H1 (cell line): ENCODE measurements at regions not wholly inside any gene's neighbourhood (a gene's known extent, or its start where the extent isn't known, plus 50 kb on each side); places are given as distances from the start of the nearest gene placed in this dataset.

Experiments
- CTCF ChIA-PET: fragments of 300-600 bp; sonication (Branson Sonifier 250); formaldehyde crosslinking; loops from one replicate; lab custom pipeline; 2021; ENCODE audit not compliant: partially characterized antibody; lab: Charles Lee
- POLR2A ChIA-PET: fragments of 300-600 bp; sonication (Branson Sonifier 250); formaldehyde crosslinking; loops from one replicate; lab custom pipeline; 2021; ENCODE audit warnings: inconsistent platforms; ENCODE audit not compliant: partially characterized antibody; lab: Charles Lee
- DNase-seq, 2 experiments: peaks; one replicate each; pipeline versions ENCODE4 v3.0.0 to v3.0.0-alpha.2; 2010 to 2022; ENCODE audit warnings: low spot score in 2 of 2, low read depth in 1 of 2, mixed read lengths in 1 of 2
- FAIRE-seq: peaks from 2 replicates; lab custom pipeline; 2011; peaks lifted over from hg19 to GRCh38; lab: Jason Lieb, UNC
- H2AFZ ChIP-seq: 2 replicates; pipeline ENCODE4 v1.8.1; 2012; ENCODE audit warnings: low read length, inconsistent platforms
- H2AK5ac ChIP-seq: 2 replicates; pipeline ENCODE4 v1.6.1; 2013; ENCODE audit warnings: low read depth, low read length
- H2BK120ac ChIP-seq: replicated peaks from 2 replicates; pipeline ENCODE3; 2013; ENCODE audit warnings: low read depth, low read length, inconsistent platforms
- H2BK12ac ChIP-seq: 2 replicates; pipeline ENCODE4 v1.6.1; 2013; ENCODE audit warnings: low read depth, low read length
- H2BK15ac ChIP-seq: 2 replicates; pipeline ENCODE4 v1.6.1; 2013; ENCODE audit warnings: low read length
- H2BK20ac ChIP-seq: 2 replicates; pipeline ENCODE4 v1.6.1; 2013; ENCODE audit warnings: low read length
- H2BK5ac ChIP-seq: 2 replicates; pipeline ENCODE4 v1.6.1; 2013; ENCODE audit warnings: low read depth, low read length
- H3K14ac ChIP-seq: 2 replicates; pipeline ENCODE4 v1.6.1; 2013; ENCODE audit warnings: inconsistent platforms; ENCODE audit not compliant: insufficient read length
- H3K18ac ChIP-seq: 2 replicates; pipeline ENCODE4 v1.6.1; 2013; ENCODE audit warnings: low read length; ENCODE audit errors: extremely low read depth
- H3K23ac ChIP-seq: 2 replicates; pipeline ENCODE4 v1.6.1; 2013; ENCODE audit warnings: inconsistent platforms; ENCODE audit not compliant: insufficient read length
- H3K23me2 ChIP-seq: 2 replicates; pipeline ENCODE4 v1.6.1; 2013; ENCODE audit warnings: low read depth, low read length
- H3K27ac ChIP-seq: 2 replicates; pipeline ENCODE4 v1.6.1; 2011; ENCODE audit warnings: low read depth, low read length, inconsistent platforms
- H3K27me3 ChIP-seq, 4 experiments: replicated peaks in 1 of 4; 1 replicate in 1 of 4; 2 replicates in 3 of 4; pipeline versions ENCODE4 v1.6.1 to v1.8.1; 2011 to 2013; ENCODE audit warnings: low read length in 3 of 4, mild to moderate bottlenecking in 3 of 4, inconsistent platforms in 2 of 4, mixed read lengths in 2 of 4, moderate library complexity in 1 of 4; ENCODE audit not compliant: control insufficient read depth in 3 of 4, insufficient read depth in 3 of 4; ENCODE audit errors: extremely low read depth in 1 of 4
- H3K36me3 ChIP-seq, 4 experiments: 2 replicates each; pipeline versions ENCODE4 v1.6.1 to v1.8.1; 2011 to 2013; ENCODE audit warnings: mild to moderate bottlenecking in 4 of 4, low read length in 3 of 4, moderate library complexity in 2 of 4, control low read depth in 1 of 4, inconsistent platforms in 1 of 4; ENCODE audit not compliant: insufficient read depth in 4 of 4, control insufficient read depth in 2 of 4
- H3K4ac ChIP-seq: replicated peaks from 2 replicates; pipeline ENCODE3; 2013; ENCODE audit warnings: low read length, low read depth, mixed read lengths, inconsistent platforms; ENCODE audit not compliant: insufficient read length
- H3K4me1 ChIP-seq, 4 experiments: replicated peaks in 1 of 4; 1 replicate in 1 of 4; 2 replicates in 3 of 4; pipeline versions ENCODE4 v1.6.1 to v1.8.1; 2011 to 2013; ENCODE audit warnings: low read length in 3 of 4, inconsistent platforms in 2 of 4, mixed read lengths in 1 of 4; ENCODE audit not compliant: insufficient read depth in 4 of 4, control insufficient read depth in 3 of 4
- H3K4me2 ChIP-seq, 2 experiments: 2 replicates each; pipeline versions ENCODE4 v1.6.1 to v1.8.1; 2011 to 2013; ENCODE audit warnings: low read depth in 2 of 2, low read length in 2 of 2, control low read depth in 1 of 2, inconsistent platforms in 1 of 2, mild to moderate bottlenecking in 1 of 2; ENCODE audit not compliant: insufficient read depth in 1 of 2
- H3K4me3 ChIP-seq, 4 experiments: fragments of 200-600, 300-600 bp in 1 of 4; sonication (generic), shearing (Covaris generic), sonication (Bioruptor Twin) in 1 of 4; 2 replicates each; pipeline versions ENCODE4 v1.5.1 to v1.8.1; 2011 to 2016; ENCODE audit warnings: low read length in 4 of 4, low read depth in 3 of 4, control low read depth in 2 of 4, inconsistent platforms in 2 of 4, mild to moderate bottlenecking in 2 of 4, mixed read lengths in 1 of 4, moderate library complexity in 1 of 4; ENCODE audit not compliant: insufficient read depth in 2 of 4; ENCODE audit errors: extremely low read depth in 1 of 4
- H3K56ac ChIP-seq: replicated peaks from 2 replicates; pipeline ENCODE3; 2013; ENCODE audit warnings: low read depth, mild to moderate bottlenecking, mixed read lengths, low read length, inconsistent platforms; ENCODE audit not compliant: insufficient read length
- H3K79me1 ChIP-seq: 2 replicates; pipeline ENCODE4 v1.6.1; 2013; ENCODE audit warnings: low read depth, low read length, control low read depth
- H3K79me2 ChIP-seq, 2 experiments: 2 replicates each; pipeline versions ENCODE4 v1.6.1 to v1.8.1; 2012 to 2013; ENCODE audit warnings: low read length in 2 of 2, mild to moderate bottlenecking in 2 of 2, inconsistent platforms in 1 of 2; ENCODE audit not compliant: insufficient read depth in 2 of 2, control insufficient read depth in 1 of 2
- H3K9ac ChIP-seq, 4 experiments: replicated peaks in 1 of 4; 1 replicate in 1 of 4; 2 replicates in 3 of 4; pipeline versions ENCODE4 v1.6.1 to v1.8.1; 2011 to 2013; ENCODE audit warnings: low read depth in 3 of 4, low read length in 3 of 4, control low read depth in 2 of 4, mild to moderate bottlenecking in 2 of 4, moderate library complexity in 2 of 4, inconsistent platforms in 1 of 4; ENCODE audit errors: extremely low read depth in 1 of 4
- H3K9me3 ChIP-seq, 2 experiments: 2 replicates each; pipeline versions ENCODE4 v1.6.1 to v1.8.1; 2012 to 2013; ENCODE audit warnings: mild to moderate bottlenecking in 2 of 2, moderate library complexity in 2 of 2, control low read depth in 1 of 2, inconsistent platforms in 1 of 2, low read depth in 1 of 2, low read length in 1 of 2, mixed read lengths in 1 of 2; ENCODE audit not compliant: insufficient read depth in 2 of 2
- H4K20me1 ChIP-seq, 2 experiments: replicated peaks in 1 of 2; 2 replicates each; pipeline versions ENCODE3 to v1.8.1; 2011 to 2013; ENCODE audit warnings: inconsistent platforms in 2 of 2, low read length in 2 of 2, mild to moderate bottlenecking in 1 of 2; ENCODE audit not compliant: insufficient read depth in 2 of 2, control insufficient read depth in 1 of 2
- H4K5ac ChIP-seq: 2 replicates; pipeline ENCODE4 v1.6.1; 2013; ENCODE audit warnings: low read length, low read depth, mixed read lengths, inconsistent platforms; ENCODE audit not compliant: insufficient read length
- H4K8ac ChIP-seq: 2 replicates; pipeline ENCODE4 v1.8.0; 2013; ENCODE audit warnings: mild to moderate bottlenecking, moderate library complexity, low read length, inconsistent platforms; ENCODE audit not compliant: insufficient read depth; ENCODE audit errors: extremely low read depth
- H4K91ac ChIP-seq: replicated peaks from 2 replicates; pipeline ENCODE3; 2013; ENCODE audit warnings: low read length, mixed read lengths, inconsistent platforms; ENCODE audit not compliant: insufficient read length
- CHD2 ChIP-seq: IDR thresholded peaks from 2 replicates; pipeline ENCODE4 v1.6.1; 2012; ENCODE audit warnings: low read length, improper control_type of control experiment
- GABPA ChIP-seq: IDR thresholded peaks from 2 replicates; pipeline ENCODE4 v1.6.1; 2011; ENCODE audit warnings: mild to moderate bottlenecking, low read length, moderate library complexity, borderline replicate concordance; ENCODE audit not compliant: insufficient read depth
- PHF8 ChIP-seq: fragments of 200-600 bp; sonication (generic); conservative IDR thresholded peaks from 2 replicates; pipeline ENCODE4 v1.7.1; 2012; ENCODE audit warnings: low read depth, mild to moderate bottlenecking, inconsistent platforms, low read length, moderate library complexity
- POLR2AphosphoS5 ChIP-seq: IDR thresholded peaks from 2 replicates; pipeline ENCODE4 v1.6.1; 2011; ENCODE audit warnings: low read depth, low read length
- RFX5 ChIP-seq: IDR thresholded peaks from 2 replicates; pipeline ENCODE4 v1.6.1; 2011; ENCODE audit warnings: low read depth, low read length, improper control_type of control experiment, borderline replicate concordance
- RNF2 ChIP-seq: fragments of 200-900, 300-1000 bp; sonication (generic); IDR thresholded peaks from 2 replicates; pipeline ENCODE4 v1.7.1; 2016; ENCODE audit warnings: borderline replicate concordance, low read depth, mild to moderate bottlenecking, antibody characterized with exemption, low read length; ENCODE audit not compliant: poor library complexity, severe bottlenecking; ENCODE audit errors: missing control alignments
- SP1 ChIP-seq: IDR thresholded peaks from 2 replicates; pipeline ENCODE4 v1.6.1; 2011; ENCODE audit warnings: low read depth, low read length
- SUZ12 ChIP-seq: fragments of 200-600 bp; sonication (generic); IDR thresholded peaks from 2 replicates; pipeline ENCODE4 v1.6.1; 2012; ENCODE audit warnings: mild to moderate bottlenecking, inconsistent platforms, low read length, moderate library complexity, mixed read lengths
- TBP ChIP-seq: IDR thresholded peaks from 2 replicates; pipeline ENCODE4 v1.6.1; 2011; ENCODE audit warnings: low read depth, low read length, improper control_type of control experiment
- ZNF274 ChIP-seq: IDR thresholded peaks from 2 replicates; pipeline ENCODE4 v1.7.0; 2012; ENCODE audit warnings: low read length, borderline replicate concordance; ENCODE audit errors: extremely low read depth
- WGBS, 2 experiments: shearing (Covaris generic) in 1 of 2; methylation state at CpG; one replicate each; pipeline versions ENCODE4 v1.1.6 to v1.1.7; 2013 to 2015; ENCODE audit warnings: low lambda C conversion rate in 2 of 2, mixed read lengths in 2 of 2, inconsistent platforms in 1 of 2, low coverage in 1 of 2, missing lambda C conversion rate in 1 of 2; ENCODE audit not compliant: insufficient replicate concordance in 2 of 2, insufficient coverage in 1 of 2, insufficient read length in 1 of 2; ENCODE audit errors: extremely low coverage in 1 of 2, missing lambda C conversion rate in 1 of 2; 5-methylcytosine and 5-hydroxymethylcytosine counted together

DNA sequence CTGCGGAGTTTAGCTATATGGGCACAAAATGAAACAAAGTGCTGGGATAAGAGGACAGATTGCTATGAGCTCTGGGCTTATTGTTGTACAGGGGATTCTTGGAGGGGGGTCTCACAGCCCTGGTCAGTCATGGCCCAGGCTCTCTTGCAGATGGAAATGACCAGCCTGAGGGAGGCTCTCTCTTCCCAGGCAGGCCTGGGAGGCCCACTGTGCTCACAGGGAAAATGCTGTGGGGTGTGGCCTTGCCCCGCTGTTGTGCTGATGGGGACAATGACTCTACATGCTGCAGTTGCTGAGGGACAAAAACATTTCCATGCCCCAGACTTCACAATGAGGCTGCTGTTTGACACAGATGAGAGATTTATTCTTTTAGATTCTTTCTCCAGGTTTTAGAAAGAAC, 202.2 kb downstream of the KLF13 start:
- H2AK5ac ChIP-seq, result no peak overlapping the region
- no peak overlapping the region for H4K8ac ChIP-seq
- no peak overlapping the region for H3K27ac ChIP-seq
- DNase-seq (no peak), FAIRE-seq (no peak)
- no peak overlapping the region for H3K4me2 ChIP-seq
- no peaks in the 10 kb centered on the region for H3K79me2 ChIP-seq
- H4K5ac ChIP-seq, result no peak overlapping the region
- no peak overlapping the region for H2BK15ac ChIP-seq
- H2AFZ ChIP-seq, result no peak overlapping the region
- no peaks in the 10 kb centered on the region for H3K79me1 ChIP-seq
- H4K20me1 ChIP-seq, result no peaks in the 10 kb centered on the region
- no peak overlapping the region for H3K18ac ChIP-seq
- no peak overlapping the region for H3K4ac ChIP-seq
- ChIA-PET CTCF (no interaction called here), POLR2A (no interaction called here)
- H3K56ac ChIP-seq, result no peak overlapping the region
- no peak overlapping the region for H2BK12ac ChIP-seq
- H3K4me1 ChIP-seq, result peaks cover 0 to 3% (median 1%) of the 10 kb centered on the region in 4 experiments; a peak in 3 of 7 replicates
- no peak overlapping the region for H2BK20ac ChIP-seq
- H4K91ac ChIP-seq, result no peak overlapping the region
- no peak overlapping the region for H2BK5ac ChIP-seq
- 89% methylated on average over 2 of the region's 2 CpGs; no CpG with 5 or more reads in 1 of the 2 experiments for WGBS, 2 experiments
- H3K27me3 ChIP-seq, result no peaks in the 10 kb centered on the region
- H3K9me3 ChIP-seq, result no peaks in the 10 kb centered on the region
- no peaks in the 10 kb centered on the region for H3K36me3 ChIP-seq
- H3K14ac ChIP-seq, result no peak overlapping the region
- no peak overlapping the region for H3K23ac ChIP-seq
- no peak overlapping the region for H2BK120ac ChIP-seq
- no peak overlapping the region for H3K9ac ChIP-seq
- H3K4me3 ChIP-seq, result no peak overlapping the region
- H3K23me2 ChIP-seq, result no peaks in the 10 kb centered on the region
- TF ChIP-seq TBP, result no peak
- no peak for TF ChIP-seq POLR2AphosphoS5
- no peak for TF ChIP-seq RNF2
- no peak for TF ChIP-seq GABPA
- TF ChIP-seq SUZ12, result no peak
- no peak for TF ChIP-seq CHD2
- TF ChIP-seq PHF8, result no peak
- TF ChIP-seq RFX5, result no peak
- TF ChIP-seq ZNF274, result no peak
- no peak for TF ChIP-seq SP1
